MCF 10A (cell line): ENCODE measurements at regions not wholly inside any gene's neighbourhood (a gene's known extent, or its start where the extent isn't known, plus 50 kb on each side); places are given as distances from the start of the nearest gene placed in this dataset.
"Not testable (repeated sequence)": the region's sequence is repeated elsewhere in the genome, so short reads cannot be mapped to it uniquely, and the experiment has no call there.

ENCODE experiments used
- BruUV-seq: library from RNA; stranded (reverse); fragments of 400-500 nt; replicated peaks from 2 replicates; lab custom pipeline; 2021; lab: Mats Ljungman, UMichigan
- CTCF ChIA-PET: fragments of 300-600 bp; sonication (Branson Sonifier 250); formaldehyde crosslinking; extraction: SDS; loops from one replicate; lab custom pipeline; 2021; ENCODE audit warnings: antibody characterized with exemption, inconsistent platforms; lab: Yijun Ruan, JAX
- POLR2A ChIA-PET: fragments of 300-600, 350-650 bp; sonication (Branson Sonifier 250); formaldehyde crosslinking; extraction: SDS; loops from one replicate; lab custom pipeline; 2020; ENCODE audit warnings: antibody characterized with exemption, inconsistent platforms; lab: Yijun Ruan, JAX
- DNase-seq: peaks from one replicate; pipeline ENCODE4 v3.0.0-alpha.2; 2018; ENCODE audit not compliant: unreplicated experiment
- H3K27ac Mint-ChIP-seq: one replicate; pipeline ENCODE4 v1.8.0; 2022; ENCODE audit warnings: mild to moderate bottlenecking, low read depth, mixed read lengths; ENCODE audit not compliant: unreplicated experiment
- H3K27me3 Mint-ChIP-seq: one replicate; pipeline ENCODE4 v1.8.0; 2022; ENCODE audit warnings: mixed read lengths; ENCODE audit not compliant: insufficient read depth, unreplicated experiment
- H3K36me3 Mint-ChIP-seq: one replicate; pipeline ENCODE4 v1.8.0; 2022; ENCODE audit warnings: mild to moderate bottlenecking, moderate library complexity, mixed read lengths; ENCODE audit not compliant: insufficient read depth, unreplicated experiment
- H3K4me1 Mint-ChIP-seq: one replicate; pipeline ENCODE4 v1.8.0; 2022; ENCODE audit warnings: mixed read lengths; ENCODE audit not compliant: insufficient read depth, unreplicated experiment
- H3K4me3 Mint-ChIP-seq: one replicate; pipeline ENCODE4 v1.8.0; 2022; ENCODE audit warnings: mild to moderate bottlenecking, moderate library complexity, mixed read lengths; ENCODE audit not compliant: unreplicated experiment
- H3K9me3 Mint-ChIP-seq: one replicate; pipeline ENCODE4 v1.8.0; 2022; ENCODE audit warnings: mixed read lengths; ENCODE audit not compliant: unreplicated experiment
- CTCF ChIP-seq: fragments of 200-600 bp; IDR thresholded peaks from one replicate; pipeline ENCODE4 v1.8.0; 2022; ENCODE audit warnings: antibody characterized with exemption, mild to moderate bottlenecking; ENCODE audit not compliant: unreplicated experiment
- intact Hi-C: fragments of 100-400 bp; cut with micrococcal nuclease; formaldehyde crosslinking; loops from 2 replicates; pipeline ENCODE4 v1.14.1; 2022

DNA sequence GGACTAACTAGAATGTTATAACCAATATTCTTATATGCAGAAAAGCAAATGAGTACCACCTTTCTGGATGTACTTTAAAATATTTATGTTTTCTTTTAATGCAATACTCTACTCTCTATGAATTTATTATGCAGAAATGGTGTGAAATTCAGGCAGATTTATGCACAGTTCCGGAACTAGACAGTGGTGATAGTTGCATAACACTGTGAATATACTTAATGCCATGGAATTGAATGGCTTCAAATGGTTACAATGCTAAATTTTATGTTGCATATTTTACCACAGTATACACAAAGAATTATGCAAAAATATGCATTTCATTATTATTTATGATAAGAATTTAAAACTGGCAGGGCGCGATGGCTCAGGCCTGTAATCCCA is 287.8 kb upstream of the FN1 start:
- no peaks in the 10 kb centered on the region for H3K27me3 Mint-ChIP-seq
- DNase-seq = no peak
- H3K36me3 Mint-ChIP-seq = no peaks in the 10 kb centered on the region
- H3K9me3 Mint-ChIP-seq = peaks cover 6% of the 10 kb centered on the region
- TF ChIP-seq CTCF = no peak
- POLR2A ChIA-PET = no interaction called here
- intact Hi-C loops = no loop called here
- H3K4me1 Mint-ChIP-seq = peaks cover 12% of the 10 kb centered on the region
- H3K27ac Mint-ChIP-seq = no peak overlapping the region
- CTCF ChIA-PET = no interaction called here
- H3K4me3 Mint-ChIP-seq = no peak overlapping the region
- no TSS peak for BruUV-seq

- no peak for TF ChIP-seq CTCF
- Mint-ChIP-seq H3K27me3 (no peaks in the 10 kb centered on the region), H3K9me3 (peaks cover 6% of the 10 kb centered on the region), H3K4me3 (no peak overlapping the region), H3K36me3 (no peaks in the 10 kb centered on the region), H3K27ac (no peak overlapping the region), H3K4me1 (peaks cover 8% of the 10 kb centered on the region)
- no peak for DNase-seq
- ChIA-PET CTCF (no interaction called here), POLR2A (interaction anchor here (0.6 to 1.1 kb wide), 2 partner anchors 14 to 273 kb away, joined by 3 read pairs; no protein-coding TSS in a partner anchor)
- intact Hi-C loops = no loop called here
- no TSS peak for BruUV-seq
Observed at GRCh38 chr2:215722986-215723630, 287.2 kb upstream of the FN1 start.

- intact Hi-C loops = no loop called here
- no peak overlapping the region for H3K27ac Mint-ChIP-seq
- peaks cover 6% of the 10 kb centered on the region for H3K9me3 Mint-ChIP-seq
- TF ChIP-seq CTCF = no peak
- no peaks in the 10 kb centered on the region for H3K36me3 Mint-ChIP-seq
- no peak overlapping the region for H3K4me3 Mint-ChIP-seq
- POLR2A ChIA-PET = interaction anchor here (0.6 to 1.1 kb wide), 3 partner anchors 11 to 272 kb away, joined by 3 read pairs; no protein-coding TSS in a partner anchor
- DNase-seq = no peak
- H3K4me1 Mint-ChIP-seq = peaks cover 2% of the 10 kb centered on the region
- H3K27me3 Mint-ChIP-seq = no peaks in the 10 kb centered on the region
- CTCF ChIA-PET = no interaction called here
- BruUV-seq = no TSS peak
Observed at GRCh38 chr2:215722125-215722524, 286.3 kb upstream of the FN1 start.

GRCh38 chr2:215721515-215721914 is 285.6 kb upstream of the FN1 start:
- H3K4me1 Mint-ChIP-seq, BruUV-seq, H3K27me3 Mint-ChIP-seq, CTCF ChIA-PET, H3K4me3 Mint-ChIP-seq, intact Hi-C loops, DNase-seq, H3K36me3 Mint-ChIP-seq, H3K9me3 Mint-ChIP-seq, H3K27ac Mint-ChIP-seq: not testable (repeated sequence)
- POLR2A ChIA-PET = interaction anchor here (1.0 kb wide), 1 partner anchor 11 kb away, joined by 3 read pairs; no protein-coding TSS in a partner anchor
